ENCODE measurements at regions not wholly inside any gene's neighbourhood (a gene's known extent, or its start where the extent isn't known, plus 50 kb on each side); places are given as distances from the start of the nearest gene placed in this dataset.

GRCh38 chr5:174585472-174585871 lies 138.9 kb upstream of the MSX2 start:
- TF ChIP-seq CTCF (IDR thresholded peaks at IDR 0.05) = no peak
- no peak for TF ChIP-seq POLR2A (IDR thresholded peaks at IDR 0.05)
